GM20000 (cell line): ENCODE measurements at regions not wholly inside any gene's neighbourhood (a gene's known extent, or its start where the extent isn't known, plus 50 kb on each side); places are given as distances from the start of the nearest gene placed in this dataset.

ENCODE experiments used
- DNase-seq: peaks from one replicate; pipeline ENCODE4 v3.0.0; 2012; ENCODE audit warnings: low spot score
- CTCF ChIP-seq: IDR thresholded peaks from 2 replicates; pipeline ENCODE4 v1.5.1; 2012; ENCODE audit warnings: mild to moderate bottlenecking, control low read depth; ENCODE audit errors: extremely low read depth, missing control alignments

DNA sequence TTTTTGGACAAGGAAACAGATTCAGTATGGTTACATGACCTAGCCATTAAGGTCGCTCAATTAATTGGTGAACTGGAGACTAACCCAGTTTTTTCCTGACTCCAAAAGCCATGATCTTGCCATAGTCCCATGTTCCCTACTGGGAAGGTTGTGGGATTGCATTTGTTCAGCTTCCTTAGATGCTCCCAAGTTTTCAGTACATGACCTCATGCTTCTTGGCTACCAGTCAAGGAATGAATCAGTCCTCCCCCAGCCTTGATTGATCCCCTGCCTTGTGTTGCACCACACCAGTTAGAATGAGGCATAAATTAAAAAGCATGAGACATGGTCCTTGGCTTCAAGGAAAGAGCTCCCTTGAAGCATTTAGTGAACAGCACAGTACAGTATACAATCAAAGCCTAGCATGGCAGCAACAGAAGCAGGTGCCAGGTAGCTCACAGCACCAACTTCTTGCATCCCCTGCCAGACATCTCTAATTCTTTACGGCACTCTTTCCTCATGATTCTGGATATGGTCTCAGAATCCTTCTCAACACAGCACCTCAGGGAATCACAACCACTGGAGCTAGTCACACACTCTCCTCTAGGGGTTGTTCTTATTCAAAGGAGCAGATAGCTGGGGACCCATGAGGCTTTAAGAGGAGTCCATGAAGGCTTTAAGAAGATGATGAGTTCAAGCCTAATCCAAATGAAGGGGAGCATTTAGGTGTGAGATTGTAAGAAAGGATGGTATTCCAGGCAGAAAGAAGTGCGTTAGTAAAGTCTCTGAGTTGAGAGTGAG, 295.5 kb upstream of the CLINT1 start:
- no peak for TF ChIP-seq CTCF
- no peak for DNase-seq

GRCh38 chr5:158153508-158153907, 294.6 kb upstream of the CLINT1 start:
- no peak for TF ChIP-seq CTCF
- no peak for DNase-seq

- TF ChIP-seq CTCF = no peak
- DNase-seq = no peak
Observed at GRCh38 chr5:158152136-158152535, 293.2 kb upstream of the CLINT1 start.

DNA sequence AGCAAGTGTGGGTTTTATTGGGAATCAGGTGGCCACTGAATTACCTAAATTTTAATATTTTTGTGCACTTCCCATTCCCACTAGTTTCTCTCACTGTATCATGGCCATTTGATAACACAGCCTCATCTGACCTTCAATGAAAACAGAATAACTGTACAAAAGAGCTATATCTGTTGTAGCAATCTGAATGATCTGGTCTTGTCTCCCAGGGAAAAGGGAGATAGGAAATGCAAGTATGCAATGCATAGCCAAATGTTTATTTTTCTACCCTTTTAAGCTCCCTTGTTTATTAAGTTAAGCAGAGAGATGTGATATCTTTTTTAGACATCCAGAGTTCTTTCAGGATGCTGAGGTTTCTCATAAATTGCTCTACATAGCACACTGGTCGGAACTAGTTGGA, 288.3 kb upstream of the CLINT1 start:
- TF ChIP-seq CTCF = no peak
- no peak for DNase-seq

DNA sequence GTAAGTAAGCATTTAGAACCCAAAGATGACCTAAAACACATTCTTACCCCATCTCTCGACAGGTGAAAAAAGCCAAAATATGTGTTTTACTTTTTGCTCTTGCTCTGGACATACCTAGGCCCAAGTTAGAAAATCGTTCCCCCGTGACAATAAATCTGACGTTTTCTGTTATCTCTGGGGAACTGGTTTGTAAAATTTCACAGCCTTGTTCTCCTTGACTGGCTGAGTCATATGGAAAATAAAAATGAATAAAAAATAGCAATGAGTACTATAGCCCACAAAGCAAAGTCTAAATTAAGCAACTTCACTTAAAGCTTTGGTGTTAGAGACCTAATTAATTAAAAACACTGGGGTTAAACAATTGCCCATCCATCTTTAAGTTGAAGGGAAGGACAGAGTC, 286.9 kb upstream of the CLINT1 start:
- no peak for TF ChIP-seq CTCF
- DNase-seq = no peak

GRCh38 chr5:158143081-158143480, 284.1 kb upstream of the CLINT1 start:
- no peak for TF ChIP-seq CTCF
- DNase-seq = no peak

GRCh38 chr5:158142156-158142555, 283.2 kb upstream of the CLINT1 start:
- DNase-seq = no peak
- TF ChIP-seq CTCF = no peak
